Stimulated activated CD4-positive, alpha-beta T cell treated with anti-CD3 and anti-CD28 coated beads, Interleukin-2, amount 100 ng/mL, for 48 hours (primary cell): ENCODE measurements at regions not wholly inside any gene's neighbourhood (a gene's known extent, or its start where the extent isn't known, plus 50 kb on each side); places are given as distances from the start of the nearest gene placed in this dataset.

Experiments used
- DNase-seq, 2 donors: peaks; one replicate each; pipeline ENCODE4 v3.0.0-alpha.2; 2020

DNA sequence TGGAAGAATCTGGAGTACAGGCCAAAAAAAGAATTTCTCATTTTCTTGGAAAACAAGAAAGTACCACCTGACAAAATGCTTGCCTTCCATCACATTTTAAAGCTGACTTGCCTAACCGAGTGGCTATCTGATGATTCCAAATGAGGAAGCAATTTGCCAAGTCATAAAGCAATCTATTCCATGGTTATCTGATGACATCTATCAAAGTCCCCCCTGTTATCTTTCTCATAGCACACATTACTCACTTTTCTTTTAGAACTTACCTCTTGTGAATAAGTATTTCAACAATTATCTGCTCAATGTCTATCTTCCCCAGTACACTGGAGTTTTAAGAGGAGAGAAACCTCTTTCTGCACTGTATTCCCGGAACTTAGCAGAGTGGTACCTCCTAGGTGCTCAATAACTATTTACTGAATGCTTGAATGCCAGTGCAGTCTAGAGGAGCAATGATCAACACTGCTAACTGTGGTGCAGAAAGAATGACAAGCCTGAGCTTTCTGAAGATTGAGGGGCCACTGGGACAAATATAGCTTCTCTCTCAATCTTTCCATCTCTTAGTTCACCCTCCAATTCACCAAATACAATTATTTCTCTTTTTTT is 186.3 kb upstream of the ATP11B start:
- no peak for DNase-seq

DNA sequence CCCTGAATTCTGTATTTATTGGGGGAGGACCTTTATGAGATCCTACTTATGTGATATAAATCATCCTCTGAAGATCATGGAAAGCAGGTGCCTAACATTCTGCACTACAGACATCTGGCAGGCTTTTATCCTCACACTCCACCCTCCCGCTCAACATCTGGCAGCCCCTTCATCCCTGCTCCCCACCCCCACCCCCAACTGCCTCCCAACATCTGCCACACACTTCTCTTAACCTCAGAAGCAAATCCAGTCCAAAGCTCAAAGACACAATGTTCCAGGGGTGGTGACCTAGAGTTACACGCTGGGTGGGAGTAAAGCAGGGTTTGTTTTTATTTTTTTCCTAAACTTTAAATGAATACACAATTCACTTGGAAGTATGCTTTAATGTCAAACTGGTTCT is 184.5 kb upstream of the ATP11B start:
- DNase-seq, result no peak

DNA sequence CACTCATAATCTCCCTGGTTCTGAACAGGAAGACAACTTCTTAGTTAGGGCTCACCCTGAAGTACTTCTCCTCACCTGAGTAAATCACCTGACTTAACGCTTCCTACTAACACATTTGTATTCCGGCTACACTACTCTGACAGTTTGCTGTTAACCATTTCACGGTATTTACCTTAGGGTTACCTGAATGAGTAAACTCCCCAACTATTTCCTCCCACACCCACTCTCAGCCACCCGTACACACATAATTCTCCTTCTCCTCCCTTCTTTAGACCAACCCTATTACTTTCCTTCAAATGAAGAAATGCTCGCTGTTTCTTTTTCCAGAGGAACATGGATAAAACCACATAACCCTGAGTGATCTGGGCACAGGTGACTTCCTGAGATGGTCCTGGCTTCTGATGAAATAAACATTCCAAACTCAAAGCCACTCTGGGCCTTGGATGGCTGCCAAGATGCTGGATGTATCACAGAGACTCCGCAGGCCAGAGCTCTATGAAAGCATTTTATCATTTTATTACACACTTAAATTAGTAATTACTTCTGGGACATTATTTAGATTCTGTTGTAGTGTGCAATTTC is 183.6 kb upstream of the ATP11B start:
- DNase-seq, result no peak

DNA sequence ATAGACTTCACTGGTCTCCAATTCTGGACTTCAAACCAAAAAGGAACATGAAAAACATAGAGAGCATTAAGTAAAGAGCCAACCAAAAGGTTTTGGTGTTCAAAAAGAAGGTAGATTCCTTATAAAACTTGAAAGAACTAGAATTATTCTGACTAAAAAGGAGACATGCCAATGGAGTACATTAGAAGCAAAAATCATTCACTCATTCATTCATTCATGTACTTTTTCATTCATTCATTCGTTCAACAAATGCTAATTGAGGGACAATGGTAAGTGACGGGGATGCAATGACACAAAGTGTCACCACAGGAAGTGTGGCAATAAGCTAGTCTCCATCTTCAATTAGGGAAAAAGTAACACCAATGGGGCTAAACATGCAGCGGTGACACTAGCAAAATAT is 181.0 kb upstream of the ATP11B start:
- no peak for DNase-seq

DNA sequence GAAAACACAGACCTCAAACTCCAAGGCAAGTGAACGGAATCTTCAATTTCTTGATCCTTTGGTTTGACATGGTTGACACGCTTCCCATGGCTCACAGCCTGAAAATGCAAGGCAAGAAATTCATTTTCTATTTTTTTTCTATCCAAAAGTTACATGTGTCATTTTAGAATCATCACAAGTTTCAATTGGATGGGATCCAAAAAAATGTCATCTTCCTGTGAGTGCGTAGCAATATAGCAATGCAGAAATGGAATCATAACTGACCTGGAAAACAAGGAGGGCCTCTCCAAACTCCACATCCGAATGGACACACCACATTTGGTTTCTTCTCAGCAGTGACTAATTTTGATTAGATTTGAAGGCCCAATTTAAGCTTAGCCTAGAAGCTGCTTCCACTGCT is 175.8 kb upstream of the ATP11B start:
- no peak for DNase-seq

DNA sequence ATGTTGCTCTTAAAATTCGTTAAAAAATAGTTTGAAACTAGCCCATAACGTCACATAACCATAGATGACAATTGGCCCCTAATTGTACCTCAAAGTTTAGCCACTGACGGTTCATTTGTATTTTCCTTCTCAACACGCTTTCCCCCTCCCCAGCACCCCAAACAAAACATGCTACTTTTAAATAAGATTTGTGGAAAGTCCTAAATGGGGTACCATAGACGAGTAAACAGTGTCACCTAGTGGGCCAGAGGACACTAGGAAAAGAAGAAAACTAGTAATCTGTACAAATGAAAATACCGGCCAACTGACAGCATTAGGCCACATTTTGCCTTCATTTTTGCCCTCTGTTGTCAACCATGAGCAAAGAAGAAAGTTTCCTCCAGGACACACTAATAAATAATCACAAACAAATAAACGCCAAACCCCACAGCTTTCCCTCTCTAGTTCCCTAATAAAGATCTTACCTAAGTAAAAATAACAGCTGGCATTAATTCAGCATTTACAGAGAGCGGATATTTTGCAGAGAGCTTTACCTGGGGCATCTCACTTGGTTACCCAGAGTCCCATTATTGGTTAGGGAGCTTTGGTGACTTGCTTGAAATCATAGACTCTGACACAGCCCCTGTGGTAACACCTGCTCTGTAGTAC is 175.1 kb upstream of the ATP11B start:
- DNase-seq, result no peak

DNA sequence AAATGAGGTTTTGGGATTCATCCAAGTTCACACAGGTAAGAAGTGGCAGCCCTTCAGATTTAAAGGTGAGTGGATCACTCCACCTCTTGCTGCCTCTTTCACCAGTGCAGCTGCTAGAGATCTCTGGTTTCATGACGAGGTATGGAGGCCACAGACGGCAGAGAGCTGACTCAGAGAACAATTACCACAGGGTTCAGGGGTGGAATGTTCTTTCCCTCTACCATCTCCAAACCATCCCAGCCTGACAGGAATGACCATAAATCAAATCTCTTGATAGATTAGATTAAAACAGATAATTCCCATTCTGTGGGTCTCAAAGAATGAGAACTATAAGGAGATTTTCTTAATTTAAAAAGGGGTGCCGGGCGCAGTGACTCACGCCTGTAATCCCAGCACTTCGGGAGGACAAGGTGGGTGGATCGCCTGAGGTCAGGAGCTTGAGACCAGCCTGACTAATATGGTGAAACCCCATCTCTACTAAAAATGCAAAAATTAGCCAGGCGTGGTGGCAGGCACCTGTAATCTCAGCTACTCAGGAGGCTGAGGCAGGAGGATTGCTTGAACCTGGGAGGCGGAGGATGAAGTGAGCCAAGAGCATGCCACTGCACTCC is 174.2 kb upstream of the ATP11B start:
- DNase-seq, result no peak

DNA sequence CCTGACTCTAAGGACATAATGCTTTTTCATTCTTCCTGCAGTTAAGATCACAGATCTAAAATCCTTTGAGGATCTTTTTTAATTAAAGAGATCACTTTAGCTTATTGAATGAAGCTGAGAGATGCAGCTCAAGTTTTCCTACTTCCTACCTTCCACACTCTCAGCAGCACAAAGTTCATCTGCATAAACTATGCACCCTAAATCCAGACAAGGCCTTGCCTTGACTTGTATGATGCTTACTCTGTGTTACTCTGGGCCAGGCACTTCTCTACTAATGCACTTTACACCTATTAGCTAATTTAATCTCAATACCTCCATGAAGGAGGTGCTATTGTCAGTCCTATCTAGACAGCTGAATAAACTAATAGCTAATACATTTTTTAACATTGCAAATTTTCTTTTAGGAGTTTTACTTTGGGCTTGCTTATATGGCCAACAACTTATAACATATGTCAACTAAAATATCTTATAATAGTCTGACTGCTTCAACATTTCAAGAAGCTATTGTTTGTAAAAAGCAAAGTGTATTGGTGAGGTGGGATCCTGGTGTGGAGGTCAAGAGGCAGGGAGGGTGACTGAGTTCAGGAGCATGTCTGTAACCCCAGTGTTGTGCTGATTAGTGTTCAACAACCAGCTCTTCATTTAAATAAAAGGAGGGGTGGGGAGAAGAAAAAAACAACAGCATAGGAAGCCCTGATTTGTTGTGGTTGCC is 172.4 kb upstream of the ATP11B start:
- DNase-seq, result no peak

DNA sequence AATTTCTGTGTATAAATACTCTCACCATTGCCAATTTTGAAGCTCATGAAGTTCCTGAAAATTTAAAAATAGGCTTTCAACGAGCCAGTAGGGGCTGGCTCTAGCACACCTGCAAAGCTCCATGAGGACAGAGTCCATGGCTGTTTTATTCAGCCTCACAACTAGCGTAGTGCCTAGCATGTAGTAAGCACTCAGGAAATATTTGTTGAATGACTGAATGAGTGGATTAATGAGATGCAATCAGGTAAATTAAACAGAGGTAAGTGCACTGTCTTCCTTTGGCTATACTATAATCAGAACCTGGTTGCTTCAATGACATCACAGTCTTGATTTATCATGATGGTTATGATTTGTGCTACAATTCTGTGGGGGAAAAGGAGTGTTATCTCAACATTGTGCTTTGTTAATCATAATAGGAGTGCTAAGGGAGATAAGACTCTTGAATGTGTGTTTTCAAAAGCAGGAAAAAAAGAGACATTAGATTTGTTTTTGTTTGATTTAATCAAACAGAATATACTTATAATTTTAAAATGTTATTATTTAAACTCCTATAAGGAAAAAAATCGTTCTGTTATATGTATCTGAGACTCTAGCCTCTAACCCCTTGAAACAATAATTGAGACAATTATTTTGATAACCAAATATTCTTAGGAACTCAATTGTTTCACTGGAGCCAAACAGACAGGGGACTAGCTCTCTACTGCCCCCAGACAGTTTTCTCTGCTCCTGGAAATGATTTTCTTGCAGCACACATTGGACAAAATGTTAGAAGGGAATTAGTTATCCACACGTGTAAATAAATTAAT is 171.7 kb upstream of the ATP11B start:
- DNase-seq, result no peak

DNA sequence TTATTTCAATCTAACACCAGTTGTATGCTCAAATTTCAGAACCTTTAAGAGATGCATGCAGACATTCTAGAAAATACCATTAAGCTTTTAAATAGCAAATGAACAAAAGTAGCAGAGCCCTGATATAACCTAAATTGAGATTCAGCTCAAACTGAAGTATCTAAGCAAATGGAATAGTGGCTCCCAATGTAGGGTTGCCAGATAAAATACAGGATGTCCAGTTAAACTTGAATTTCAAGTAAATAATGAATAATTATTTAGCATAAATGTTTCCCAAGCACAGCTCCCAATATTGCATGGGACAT is 171.1 kb upstream of the ATP11B start:
- no peak for DNase-seq

DNA sequence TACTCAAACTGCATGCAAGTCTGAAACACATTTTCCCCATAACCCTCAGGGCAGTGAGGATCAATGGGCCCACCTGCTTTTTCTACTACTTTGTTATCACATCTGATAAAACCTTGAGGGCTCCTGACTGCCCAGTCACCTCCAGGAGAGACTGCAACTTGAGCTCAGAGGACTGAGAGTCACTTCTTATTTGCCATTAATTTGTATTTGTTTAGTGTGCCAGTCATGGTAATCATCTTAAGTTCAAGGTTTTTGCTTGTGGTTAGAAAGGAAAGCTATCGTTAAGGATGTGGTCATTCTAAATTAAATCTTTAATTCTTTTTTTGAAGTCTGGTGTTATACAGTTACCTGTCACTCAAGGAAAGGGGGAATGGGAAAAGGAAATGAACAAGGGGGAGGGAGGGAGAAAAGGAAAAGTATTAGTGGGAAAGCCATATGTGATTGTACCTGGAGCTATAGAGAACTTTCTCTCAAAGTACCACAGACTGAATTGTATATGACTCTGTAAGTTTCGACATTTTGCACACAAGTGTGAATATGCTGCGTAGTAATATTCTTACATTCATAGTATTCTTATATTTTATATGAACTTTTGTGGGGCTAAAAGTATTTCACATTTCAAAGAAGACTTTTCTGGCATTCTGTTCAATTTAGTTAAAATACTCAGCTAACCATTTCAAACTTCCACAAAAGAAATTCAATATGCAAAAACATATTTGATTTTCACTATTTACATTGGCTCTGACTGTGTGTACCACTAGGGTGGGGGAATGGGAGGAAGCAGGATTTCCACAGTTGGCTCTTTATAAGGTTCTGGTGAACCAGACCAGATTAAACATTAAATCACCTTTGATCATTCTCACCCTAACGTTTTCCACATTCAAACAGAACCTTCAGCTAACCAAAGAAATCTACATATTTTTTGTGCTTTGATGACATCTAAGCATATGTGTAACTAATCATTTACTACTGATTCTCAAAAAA is 166.5 kb upstream of the ATP11B start:
- DNase-seq, result no peak

DNA sequence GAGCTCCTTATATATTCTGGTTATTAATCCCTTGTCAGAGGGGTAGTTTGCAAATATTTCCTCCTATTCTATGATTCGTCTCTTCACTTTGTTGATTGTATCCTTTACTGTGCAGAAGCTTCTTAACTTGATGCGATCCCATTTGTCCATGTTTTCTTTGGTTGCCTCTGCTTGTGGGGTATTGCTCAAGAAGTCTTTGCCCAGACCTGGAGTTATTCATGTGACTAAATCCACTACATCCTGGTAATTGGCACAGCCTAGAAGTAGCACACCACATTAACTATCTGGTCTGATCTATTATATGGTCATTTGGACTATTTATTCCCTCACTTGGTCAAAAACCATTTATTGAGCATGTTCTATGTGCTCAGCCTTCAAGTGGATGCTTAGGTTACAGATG is 164.8 kb upstream of the ATP11B start:
- DNase-seq, result no peak

DNA sequence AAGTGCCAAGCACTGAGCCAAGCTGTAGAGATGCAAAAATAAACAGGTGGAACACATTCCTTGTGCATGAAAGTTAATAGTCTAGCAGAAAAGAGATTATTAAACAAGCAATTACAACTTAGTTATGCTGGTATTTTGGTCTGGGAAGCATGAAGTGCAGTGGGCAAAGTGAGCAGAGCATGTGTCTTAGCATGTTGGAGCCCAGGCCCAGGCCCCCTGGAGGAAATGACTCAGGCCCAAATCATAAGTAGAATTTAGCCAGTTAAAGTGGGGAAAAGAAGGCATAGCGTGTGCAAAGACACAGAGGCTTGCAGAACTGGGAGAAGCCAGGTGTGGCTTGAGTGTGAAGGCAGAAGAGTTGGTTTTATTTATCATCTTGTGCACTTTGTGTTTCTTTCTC is 163.8 kb upstream of the ATP11B start:
- no peak for DNase-seq

DNA sequence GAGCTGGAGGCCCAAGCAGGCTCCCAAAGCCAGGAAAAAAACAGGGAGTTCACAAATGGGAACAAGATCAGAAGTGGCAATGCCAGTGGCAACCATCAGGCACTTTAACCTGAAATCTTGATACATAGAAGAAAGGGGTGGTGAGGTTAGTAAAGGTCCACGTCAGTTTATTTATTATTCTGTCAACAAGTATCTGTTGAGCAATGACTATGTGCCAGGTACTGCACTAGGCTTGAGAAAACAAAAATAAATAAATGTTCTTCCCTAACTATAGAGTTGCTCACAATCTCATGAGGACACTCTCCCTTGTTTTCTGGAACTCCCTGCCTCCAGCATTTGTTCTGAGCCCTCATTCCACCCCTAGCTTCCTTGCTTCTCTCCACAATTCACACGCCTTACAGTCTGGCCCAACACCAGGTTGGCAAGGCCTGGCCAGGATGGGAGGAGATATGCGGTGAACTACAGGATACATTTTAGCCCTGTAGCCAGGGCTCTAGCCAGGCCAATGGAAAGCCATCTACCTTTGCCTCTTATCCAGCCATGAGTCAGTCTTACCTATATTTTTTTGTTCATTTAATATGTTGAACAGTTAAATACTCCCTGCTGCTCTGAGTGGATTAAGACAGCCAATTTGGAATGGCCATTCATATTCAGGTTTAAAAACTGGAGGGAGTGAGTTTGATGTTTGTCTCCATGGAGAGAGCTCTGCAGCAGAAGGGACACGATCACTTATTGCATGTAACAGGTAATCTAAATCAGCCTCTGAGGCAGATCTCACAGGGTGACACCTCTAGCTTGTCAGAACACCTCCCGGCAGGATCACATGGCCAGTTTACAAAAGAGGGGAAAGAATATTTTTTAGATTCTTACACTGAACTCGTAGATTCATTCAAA is 161.9 kb upstream of the ATP11B start:
- no peak for DNase-seq

DNA sequence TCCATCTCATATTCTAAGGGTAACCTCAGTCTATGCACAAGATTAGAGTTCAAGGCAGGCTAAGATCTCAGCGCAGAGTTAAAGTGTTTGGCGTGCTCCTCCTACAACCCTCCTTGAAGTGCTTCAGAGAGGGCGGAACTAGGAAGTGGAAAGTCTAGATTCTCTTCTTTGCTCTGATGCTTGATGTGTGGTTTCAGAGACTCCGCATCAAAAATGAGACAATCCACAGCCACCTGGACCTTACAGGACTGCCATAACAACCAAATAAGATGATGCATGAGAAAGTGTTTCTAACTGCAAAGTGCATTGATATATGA is 161.3 kb upstream of the ATP11B start:
- DNase-seq, result no peak

DNA sequence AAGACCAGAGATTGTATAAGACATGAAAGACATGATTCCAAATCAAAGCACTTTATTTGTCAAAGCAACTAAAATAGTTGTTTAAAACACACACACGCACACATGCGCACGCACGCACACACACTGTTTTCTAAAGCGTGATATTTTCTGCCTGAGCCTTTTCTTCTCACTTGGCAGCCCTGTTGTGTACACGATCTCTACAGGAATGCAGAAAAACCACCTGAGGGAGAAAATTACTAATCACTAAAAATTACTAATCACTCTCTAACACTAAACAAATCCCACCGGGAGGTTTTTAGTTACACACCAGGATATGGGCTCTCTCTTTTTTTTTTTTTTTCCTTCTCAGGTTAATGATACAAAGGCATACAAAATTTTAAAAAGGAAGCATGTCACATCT is 160.1 kb upstream of the ATP11B start:
- DNase-seq, result no peak

DNA sequence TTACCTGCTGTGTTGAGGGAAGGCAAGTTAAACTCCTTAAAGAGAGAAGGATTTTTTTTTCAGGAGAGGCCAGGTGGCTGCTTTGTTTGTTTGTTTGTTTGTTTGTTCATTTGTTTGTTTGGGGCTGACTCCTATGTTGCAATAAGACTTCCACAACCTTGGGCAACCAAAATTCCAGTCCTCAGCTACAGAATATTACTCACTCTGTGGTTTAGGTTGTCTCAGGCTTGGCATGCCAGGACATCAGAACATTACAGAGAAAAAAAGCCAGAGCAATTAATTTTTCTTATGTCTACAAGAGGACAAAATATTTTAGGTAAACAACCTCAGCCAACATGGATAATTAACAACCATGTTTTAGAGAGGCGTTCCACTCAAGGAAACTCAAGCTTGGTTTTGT is 156.7 kb upstream of the ATP11B start:
- no peak for DNase-seq

DNA sequence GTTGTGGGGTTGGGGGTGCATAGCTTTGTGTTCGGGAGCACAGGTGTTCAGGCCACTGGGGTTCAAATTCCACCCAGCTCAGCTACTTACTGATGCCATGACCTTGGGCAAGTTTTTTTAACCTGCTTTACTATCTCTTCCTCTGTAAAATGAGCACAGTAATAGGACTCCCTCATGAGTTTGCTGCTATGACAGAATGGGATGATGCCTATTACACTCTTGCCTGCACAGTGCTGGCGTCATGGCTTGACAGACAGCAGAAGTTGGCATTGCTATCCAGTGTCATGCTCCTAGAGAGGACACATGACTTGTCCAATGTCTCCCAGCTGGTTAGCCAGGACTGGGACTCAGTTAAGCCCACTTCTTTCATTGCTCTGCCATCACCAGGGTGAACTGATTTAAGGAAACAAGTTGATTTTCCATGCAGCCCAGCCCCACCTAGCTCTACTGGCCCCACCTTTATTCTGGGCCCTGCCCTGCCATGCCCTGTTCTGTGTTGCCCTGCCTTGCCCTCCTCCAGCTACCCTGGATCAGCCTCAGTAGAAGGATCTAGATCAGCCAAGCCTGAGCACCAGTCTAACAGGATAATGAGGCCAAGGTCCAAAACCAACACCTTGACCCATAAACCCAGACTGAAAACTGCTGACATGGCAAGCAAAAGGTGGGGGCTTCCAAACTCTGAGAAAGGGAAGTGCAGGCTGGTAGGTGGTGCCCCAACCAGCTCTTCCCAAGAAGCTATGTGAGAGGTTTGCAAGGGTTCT is 155.8 kb upstream of the ATP11B start:
- no peak for DNase-seq

DNA sequence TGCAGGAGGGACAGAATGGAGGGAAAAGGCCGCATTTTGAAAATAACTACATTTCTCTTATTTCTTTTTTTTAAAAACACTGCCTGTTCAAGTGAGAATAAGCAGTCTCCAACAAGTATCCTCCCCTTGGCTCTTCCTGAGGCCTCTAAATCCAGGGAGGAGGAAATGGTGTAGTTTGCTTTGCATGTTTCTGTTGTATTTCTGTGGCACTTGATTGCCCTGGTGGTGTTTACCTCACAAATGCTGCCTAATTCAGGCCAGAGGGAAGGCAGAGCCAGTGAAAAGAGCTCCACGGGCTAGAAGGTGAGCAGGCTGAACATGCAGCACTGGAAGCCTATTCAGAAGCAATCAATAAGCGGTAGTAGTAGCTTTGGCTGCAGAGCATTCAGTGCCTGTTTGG is 149.3 kb upstream of the ATP11B start:
- DNase-seq, result no peak

DNA sequence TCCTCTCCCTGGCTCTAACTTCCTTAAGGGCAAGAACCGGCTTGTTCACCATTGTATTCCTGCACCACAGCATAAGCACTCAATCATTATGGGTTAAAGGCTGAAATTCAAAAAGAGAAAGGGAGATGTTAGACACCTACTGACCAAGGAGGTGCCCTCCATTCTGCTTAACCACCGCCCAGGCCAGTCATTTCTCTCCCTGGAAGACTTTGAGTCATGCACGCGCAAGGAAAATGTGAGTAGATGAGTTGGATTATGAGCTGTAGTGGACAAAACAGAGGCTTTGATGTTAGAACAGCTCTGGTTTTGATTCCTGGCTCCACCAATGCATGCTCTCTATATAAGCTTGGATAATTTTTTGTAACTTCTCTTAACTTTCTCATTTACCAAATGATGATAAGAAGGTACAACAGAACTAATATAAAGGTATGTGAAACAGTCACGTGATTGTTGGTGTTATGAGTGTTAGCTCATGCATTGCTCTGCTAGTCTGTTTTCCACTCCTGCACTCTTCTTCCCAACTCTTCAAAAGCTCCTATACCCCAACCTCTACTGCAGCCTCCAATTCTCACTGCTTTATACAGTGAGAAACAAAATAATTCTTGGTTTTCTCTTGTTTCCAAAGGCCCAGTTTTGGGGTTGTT is 148.4 kb upstream of the ATP11B start:
- peak; percentile 7 to 31 for DNase-seq
